Epithelial cell of proximal tubule (primary cell): ENCODE measurements at regions not wholly inside any gene's neighbourhood (a gene's known extent, or its start where the extent isn't known, plus 50 kb on each side); places are given as distances from the start of the nearest gene placed in this dataset.
A peak's percentile ranks its signal among the peaks of the same experiment; 100 is the strongest.

Experiments used
- DNase-seq: peaks from one replicate; pipeline ENCODE4 v3.0.0-alpha.2; 2011; ENCODE audit warnings: low read depth
- H3K4me3 ChIP-seq: 2 replicates; pipeline ENCODE4 v1.5.1; 2011; ENCODE audit warnings: low read depth, mild to moderate bottlenecking, low read length
- CTCF ChIP-seq: conservative IDR thresholded peaks from 2 replicates; pipeline ENCODE4 v1.5.1; 2012; ENCODE audit warnings: low read depth, mild to moderate bottlenecking, low read length

GRCh38 chr10:25661632-25662031, 272.4 kb upstream of the MYO3A start:
- TF ChIP-seq CTCF, result no peak
- H3K4me3 ChIP-seq, result no peak overlapping the region
- DNase-seq, result no peak

DNA sequence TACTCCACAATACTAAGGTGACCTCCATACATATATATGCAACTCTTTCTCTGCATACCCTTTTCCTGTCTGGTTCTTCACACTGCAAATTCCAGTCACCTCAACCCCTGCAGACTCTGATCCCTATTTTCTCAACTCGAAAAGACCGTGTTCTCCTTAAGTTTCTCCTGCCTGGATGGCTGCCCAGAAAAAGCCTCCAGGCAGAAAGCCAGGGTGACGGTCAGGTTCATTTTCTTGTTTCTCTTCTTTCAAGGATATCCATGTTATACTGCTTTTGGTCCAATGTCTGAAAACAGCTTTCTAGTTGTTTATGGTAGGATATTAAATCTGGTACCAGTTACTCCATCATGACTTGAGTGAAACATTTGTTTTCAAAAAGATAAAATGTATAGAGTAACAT, 267.8 kb upstream of the MYO3A start:
- no peak overlapping the region for H3K4me3 ChIP-seq
- DNase-seq, result no peak

DNA sequence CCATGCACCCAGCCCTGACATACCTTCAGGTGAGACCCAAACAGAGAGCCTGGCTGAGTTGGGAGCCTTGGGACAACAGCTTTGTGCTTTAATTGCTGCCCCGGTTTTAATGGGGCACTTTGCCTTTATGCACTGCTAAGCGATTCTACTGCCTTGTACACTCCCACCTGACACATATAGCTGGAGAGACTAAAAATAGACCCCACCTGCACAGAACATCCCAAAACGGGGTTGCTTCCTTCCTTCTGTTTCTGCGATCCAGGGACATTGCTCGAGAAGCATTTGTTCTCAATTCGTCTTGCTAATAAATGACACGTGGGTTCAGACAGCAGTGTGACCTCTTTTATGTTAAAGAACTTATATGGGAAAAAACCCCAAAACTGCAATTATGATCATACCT, 258.8 kb upstream of the MYO3A start:
- DNase-seq, result no peak
- no peak for TF ChIP-seq CTCF

More for the DNA sequence above, 267.8 kb upstream of the MYO3A start:
- TF ChIP-seq CTCF, result no peak

DNA sequence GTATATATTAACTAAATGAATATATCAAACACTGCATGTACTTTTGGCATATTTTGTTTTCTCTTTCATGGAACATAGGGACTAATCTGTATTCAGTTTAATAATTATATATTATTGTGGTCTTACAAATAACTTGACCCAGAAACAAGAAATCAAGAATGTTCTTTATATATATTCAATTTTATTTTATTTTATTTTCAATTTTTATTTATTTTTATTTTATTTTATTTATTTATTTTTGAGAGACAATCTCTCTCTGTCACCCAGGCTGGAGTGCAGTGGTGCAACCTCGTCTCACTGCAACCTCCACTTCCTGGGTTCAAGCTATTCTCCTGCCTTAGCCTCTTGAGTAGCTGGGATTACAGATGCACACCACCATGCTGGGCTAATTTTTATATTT, 258.4 kb upstream of the MYO3A start:
- TF ChIP-seq CTCF, result no peak
- no peak for DNase-seq

More for the DNA sequence above, 258.8 kb upstream of the MYO3A start:
- no peak overlapping the region for H3K4me3 ChIP-seq

GRCh38 chr10:25678220-25678619, 255.8 kb upstream of the MYO3A start:
- no peak for DNase-seq
- H3K4me3 ChIP-seq, result no peak overlapping the region
- TF ChIP-seq CTCF, result no peak

More for the DNA sequence above, 258.4 kb upstream of the MYO3A start:
- H3K4me3 ChIP-seq, result no peak overlapping the region

GRCh38 chr10:25678666-25679065, 255.4 kb upstream of the MYO3A start:
- no peak overlapping the region for H3K4me3 ChIP-seq
- no peak for DNase-seq
- TF ChIP-seq CTCF, result no peak

- peak; percentile 87 for TF ChIP-seq CTCF
- DNase-seq, result peak; percentile 12
- H3K4me3 ChIP-seq, result peak overlapping the region; percentile 52
Measured at GRCh38 chr10:25682203-25682851, 251.7 kb upstream of the MYO3A start.
